ENCODE measurements at regions not wholly inside any gene's neighbourhood (a gene's known extent, or its start where the extent isn't known, plus 50 kb on each side); places are given as distances from the start of the nearest gene placed in this dataset.
"Not testable (repeated sequence)": the region's sequence is repeated elsewhere in the genome, so short reads cannot be mapped to it uniquely, and the experiment has no call there.

GRCh38 chr12:9449657-9450126 is 158.0 kb downstream of the KLRB1 start:
- not testable (repeated sequence) for DNase-seq (ENCODE audit: low spot score)

- no peak for DNase-seq (ENCODE audit: low spot score)
Measured at GRCh38 chr12:9449181-9449580, 158.5 kb downstream of the KLRB1 start.

- not testable (repeated sequence) for DNase-seq (ENCODE audit: low spot score)
Measured at GRCh38 chr12:9448648-9449047, 159.1 kb downstream of the KLRB1 start.

- DNase-seq (ENCODE audit: low spot score) = peak; percentile 73
Measured at GRCh38 chr12:9447791-9448614, 159.7 kb downstream of the KLRB1 start.

GRCh38 chr12:9446883-9447761 is 160.6 kb downstream of the KLRB1 start:
- not testable (repeated sequence) for DNase-seq (ENCODE audit: low spot score)

GRCh38 chr12:9440428-9440827 is 167.3 kb downstream of the KLRB1 start:
- DNase-seq (ENCODE audit: low spot score) = not testable (repeated sequence)

- DNase-seq (ENCODE audit: low spot score) = not testable (repeated sequence)
Measured at GRCh38 chr12:9435682-9436081, 172.0 kb downstream of the KLRB1 start.

- DNase-seq (ENCODE audit: low spot score) = not testable (repeated sequence)
Measured at GRCh38 chr12:9430385-9430784, 177.3 kb downstream of the KLRB1 start.

GRCh38 chr12:9428856-9429255 is 178.9 kb downstream of the KLRB1 start:
- DNase-seq (ENCODE audit: low spot score) = not testable (repeated sequence)

- not testable (repeated sequence) for DNase-seq (ENCODE audit: low spot score)
Measured at GRCh38 chr12:9425429-9425828, 182.3 kb downstream of the KLRB1 start.

GRCh38 chr12:9424175-9424740 is 183.5 kb downstream of the KLRB1 start:
- DNase-seq (ENCODE audit: low spot score) = not testable (repeated sequence)

- DNase-seq (ENCODE audit: low spot score) = not testable (repeated sequence)
Measured at GRCh38 chr12:9422689-9423088, 185.0 kb downstream of the KLRB1 start.

GRCh38 chr12:9421520-9422086 is 186.1 kb downstream of the KLRB1 start:
- not testable (repeated sequence) for DNase-seq (ENCODE audit: low spot score)

GRCh38 chr12:9420817-9421519 is 186.7 kb downstream of the KLRB1 start:
- not testable (repeated sequence) for DNase-seq (ENCODE audit: low spot score)

GRCh38 chr12:9418669-9419041 is 189.1 kb downstream of the KLRB1 start:
- not testable (repeated sequence) for DNase-seq (ENCODE audit: low spot score)

GRCh38 chr12:9417947-9418668 is 189.6 kb downstream of the KLRB1 start:
- not testable (repeated sequence) for DNase-seq (ENCODE audit: low spot score)

GRCh38 chr12:9417341-9417740 is 190.4 kb downstream of the KLRB1 start:
- not testable (repeated sequence) for DNase-seq (ENCODE audit: low spot score)

GRCh38 chr12:9416346-9416745 is 191.4 kb downstream of the KLRB1 start:
- not testable (repeated sequence) for DNase-seq (ENCODE audit: low spot score)

GRCh38 chr12:9415898-9416297 is 191.8 kb downstream of the KLRB1 start:
- peak; percentile 55 for DNase-seq (ENCODE audit: low spot score)

GRCh38 chr12:9413862-9414261 is 193.9 kb downstream of the KLRB1 start:
- DNase-seq (ENCODE audit: low spot score) = not testable (repeated sequence)

GRCh38 chr12:9412459-9412858 is 195.3 kb downstream of the KLRB1 start:
- not testable (repeated sequence) for DNase-seq (ENCODE audit: low spot score)
